GM04503 (cell line): ENCODE measurements at regions not wholly inside any gene's neighbourhood (a gene's known extent, or its start where the extent isn't known, plus 50 kb on each side); places are given as distances from the start of the nearest gene placed in this dataset.

Source experiments
- DNase-seq: peaks from one replicate; pipeline ENCODE4 v3.0.0-alpha.2; 2012; ENCODE audit warnings: low read depth

DNA sequence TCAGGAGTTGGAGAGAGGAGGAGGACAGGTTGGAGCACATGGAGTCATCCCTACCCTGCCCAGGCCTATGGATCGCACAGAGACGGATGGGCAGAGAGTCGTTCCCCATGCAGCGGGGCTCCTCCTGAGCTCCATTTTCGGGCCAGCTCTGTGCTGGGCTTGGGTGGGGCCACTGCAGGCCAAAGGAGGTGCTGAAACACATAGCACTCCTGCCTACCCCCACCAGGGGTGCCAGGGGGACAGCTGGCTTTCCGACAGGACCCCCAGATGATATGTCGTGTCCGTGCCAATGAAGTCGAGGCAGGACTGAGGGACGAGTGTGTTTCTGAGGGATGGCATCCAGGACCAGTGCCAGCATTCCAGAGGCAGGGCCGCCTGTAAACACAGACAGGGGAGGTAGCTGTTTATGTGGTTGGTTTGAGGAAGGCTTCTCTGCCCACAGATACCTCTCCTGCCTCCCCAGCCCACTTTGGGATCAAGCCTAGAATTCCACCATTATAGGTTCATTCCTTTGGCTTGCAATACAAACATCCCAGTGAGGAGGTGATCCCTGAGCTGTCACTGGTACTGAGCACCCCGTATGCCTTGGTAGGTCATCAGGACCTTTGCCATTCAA, 116.6 kb downstream of the GLI2 start:
- no peak for DNase-seq

- DNase-seq, result no peak
Observed at GRCh38 chr2:120853306-120854013, 117.8 kb downstream of the GLI2 start.

DNA sequence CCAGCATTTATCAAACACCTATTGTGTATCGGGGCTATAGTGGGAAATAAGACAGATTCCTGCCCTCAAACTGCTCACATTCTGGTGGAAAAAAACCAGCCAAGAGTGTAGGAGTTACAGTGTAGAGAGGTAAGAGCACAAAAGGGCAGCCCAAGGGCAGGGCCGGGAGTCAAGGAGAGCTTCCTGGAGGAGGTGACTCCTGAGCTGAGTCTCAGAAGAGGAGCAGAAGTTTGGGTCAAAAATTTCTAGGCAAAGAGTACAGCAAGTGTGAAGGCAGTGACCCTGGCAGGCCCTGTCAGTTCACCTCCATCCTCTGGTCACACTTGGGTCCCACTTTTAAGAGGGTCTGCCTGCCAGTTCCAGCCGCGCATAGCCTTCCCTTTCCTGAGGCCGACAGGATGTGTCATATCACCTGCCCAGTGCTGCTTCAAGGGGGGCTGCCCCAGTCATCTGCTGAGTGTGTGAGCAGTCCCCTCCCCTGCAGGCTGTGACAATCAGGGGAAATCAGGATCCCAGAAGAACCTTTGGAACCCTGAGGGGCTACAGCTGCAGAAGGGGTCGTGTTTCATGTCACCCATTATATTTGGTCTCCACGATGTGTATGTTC, 118.4 kb downstream of the GLI2 start:
- DNase-seq, result no peak

DNA sequence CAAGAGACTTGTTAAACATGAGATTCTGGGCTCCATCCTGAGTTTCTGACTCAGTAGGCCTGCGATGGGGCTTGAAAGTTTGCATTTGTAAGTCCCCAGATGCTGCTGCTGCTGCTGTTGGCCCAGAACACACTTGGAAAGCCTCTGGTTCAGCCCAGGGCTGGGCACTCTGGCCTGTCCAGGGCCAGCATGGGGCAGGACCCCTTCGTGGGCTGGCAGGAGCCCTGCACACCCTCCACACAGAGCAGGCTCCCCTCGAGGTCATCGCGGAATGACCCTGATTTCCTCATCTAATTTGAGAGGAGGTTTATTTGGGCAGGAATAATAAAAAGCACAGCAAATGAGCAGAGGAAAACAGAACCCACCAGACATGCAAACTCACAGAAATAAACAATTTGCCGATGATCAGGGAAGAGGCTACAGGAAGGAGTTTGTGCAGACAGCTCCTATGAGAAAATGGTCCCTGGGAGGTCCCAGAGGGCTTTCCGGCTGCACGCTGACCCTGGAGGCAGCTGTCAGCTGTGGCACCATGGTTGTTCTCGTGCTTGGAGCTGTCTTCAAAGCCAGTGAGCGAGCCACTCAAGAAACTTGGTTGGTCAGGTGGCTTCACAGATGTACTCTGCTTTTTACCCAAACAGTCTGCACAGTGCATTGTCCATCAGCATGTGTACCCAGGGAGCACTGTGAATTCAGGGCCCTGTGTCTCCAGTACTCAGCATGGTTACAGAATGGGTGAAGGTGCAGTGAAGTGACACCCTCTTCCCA, 119.3 kb downstream of the GLI2 start:
- DNase-seq, result no peak

- no peak for DNase-seq
Observed at GRCh38 chr2:120855855-120856405, 120.3 kb downstream of the GLI2 start.

GRCh38 chr2:120856421-120856862, 120.8 kb downstream of the GLI2 start:
- DNase-seq, result peak; percentile 34

- DNase-seq, result no peak
Observed at GRCh38 chr2:120857422-120857821, 121.8 kb downstream of the GLI2 start.

- DNase-seq, result no peak
Observed at GRCh38 chr2:120857931-120858330, 122.3 kb downstream of the GLI2 start.

GRCh38 chr2:120858361-120859106, 122.9 kb downstream of the GLI2 start:
- DNase-seq, result no peak

- DNase-seq, result no peak
Observed at GRCh38 chr2:120859128-120859527, 123.5 kb downstream of the GLI2 start.

- no peak for DNase-seq
Observed at GRCh38 chr2:120859814-120860578, 124.3 kb downstream of the GLI2 start.

- no peak for DNase-seq
Observed at GRCh38 chr2:120860579-120860922, 124.9 kb downstream of the GLI2 start.

DNA sequence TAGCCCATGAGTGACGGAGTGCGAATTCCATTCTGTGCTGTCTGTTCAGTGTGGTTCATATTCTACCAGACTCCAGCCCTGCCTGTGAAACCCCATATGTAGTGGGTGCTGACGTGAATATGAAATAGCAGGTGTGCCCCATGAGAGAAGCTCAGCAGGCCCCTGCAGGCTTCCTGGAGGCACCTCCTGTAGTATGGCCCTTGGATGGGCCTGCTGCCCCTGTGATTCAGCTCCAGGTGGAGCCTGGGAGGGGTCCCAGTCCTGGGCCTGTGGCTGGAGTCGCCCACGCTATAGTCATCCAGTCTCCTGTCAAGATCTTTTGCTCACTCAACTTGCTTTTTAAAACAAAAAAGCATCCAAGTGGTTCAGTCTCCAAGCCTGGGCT, 125.5 kb downstream of the GLI2 start:
- no peak for DNase-seq

DNA sequence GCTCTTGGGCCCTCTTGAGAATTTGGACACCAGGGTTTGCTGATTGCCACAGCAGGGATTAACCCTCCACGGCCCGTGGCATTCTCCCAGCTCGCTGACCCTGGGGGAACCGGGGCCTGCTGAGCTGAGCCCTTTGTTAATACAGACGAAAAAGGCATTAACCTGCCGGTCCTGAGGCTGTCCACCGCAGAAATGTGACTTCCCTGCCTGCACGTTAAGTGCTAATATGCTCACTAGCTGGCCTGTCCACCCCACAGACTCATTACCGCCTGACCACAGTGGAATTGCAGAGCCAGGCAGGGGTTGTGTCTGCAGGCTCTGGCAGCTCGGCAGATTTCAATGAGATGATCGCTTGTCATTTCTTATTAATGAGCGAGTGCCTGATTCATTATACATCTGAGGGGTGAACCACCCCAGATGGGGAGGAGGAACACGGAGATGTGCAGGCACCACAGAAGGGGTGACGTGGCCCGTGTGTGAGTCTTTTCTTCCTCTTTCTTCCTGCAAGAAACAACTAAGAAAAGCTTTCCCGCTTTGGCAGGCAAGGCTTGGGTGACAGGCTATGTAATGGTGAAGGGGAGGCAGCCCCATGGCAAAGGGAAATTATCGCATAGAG, 126.0 kb downstream of the GLI2 start:
- no peak for DNase-seq

GRCh38 chr2:120862201-120863060, 126.8 kb downstream of the GLI2 start:
- no peak for DNase-seq

GRCh38 chr2:120863146-120863545, 127.5 kb downstream of the GLI2 start:
- no peak for DNase-seq

DNA sequence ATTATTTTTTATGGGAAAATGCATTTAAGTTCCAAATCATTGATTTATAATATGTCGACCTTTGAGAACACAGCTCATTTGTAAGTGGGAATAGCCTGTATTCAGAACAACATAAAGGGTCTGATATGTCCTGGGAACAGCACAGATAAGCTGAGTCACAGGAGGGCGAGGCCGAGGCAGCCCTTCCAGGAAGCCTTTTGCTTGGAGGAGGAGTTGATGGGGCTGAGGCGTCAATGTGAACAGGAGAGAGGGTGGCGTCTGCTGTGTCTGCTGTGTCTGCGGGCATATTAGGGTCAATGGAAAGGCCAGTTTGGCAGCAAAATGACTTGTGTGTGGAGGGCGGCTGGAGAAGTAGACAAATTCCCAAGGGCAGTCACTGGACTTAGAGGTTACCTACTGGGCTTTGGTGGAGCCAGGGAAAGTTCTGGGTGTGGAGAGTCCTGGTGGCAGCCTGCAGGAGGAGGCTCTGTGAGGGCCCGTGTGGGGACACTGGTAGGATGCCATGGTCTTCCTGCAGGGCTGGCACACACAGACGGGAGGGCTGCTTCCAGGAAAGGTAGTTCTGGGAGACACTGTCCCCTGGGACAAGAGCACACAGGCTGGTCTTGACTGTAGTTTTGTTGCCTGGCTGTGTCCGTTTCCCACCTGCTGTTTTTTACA, 128.1 kb downstream of the GLI2 start:
- no peak for DNase-seq

DNA sequence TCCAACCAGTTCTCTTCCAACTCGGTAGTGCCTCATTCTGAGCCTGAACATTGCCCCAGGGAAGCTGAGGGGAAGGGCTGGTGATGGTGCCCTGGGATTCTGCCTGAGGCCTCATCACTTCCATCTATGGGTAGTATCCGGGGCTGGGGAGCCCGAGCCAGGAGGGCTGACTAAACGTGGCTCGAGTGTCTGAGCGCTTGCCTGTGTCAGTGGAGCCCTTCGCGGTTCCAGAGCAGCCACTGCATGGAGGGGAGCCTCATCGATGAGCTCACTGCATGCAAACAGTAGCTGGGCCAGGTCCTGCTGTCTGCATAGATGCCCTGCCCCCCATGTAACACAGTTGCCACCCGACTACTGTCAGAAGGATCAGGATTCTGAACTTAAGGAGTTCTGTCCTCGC, 129.3 kb downstream of the GLI2 start:
- DNase-seq, result no peak

GRCh38 chr2:120865656-120866055, 130.0 kb downstream of the GLI2 start:
- DNase-seq, result no peak
